ENCODE measurements at regions not wholly inside any gene's neighbourhood (a gene's known extent, or its start where the extent isn't known, plus 50 kb on each side); places are given as distances from the start of the nearest gene placed in this dataset.

DNA sequence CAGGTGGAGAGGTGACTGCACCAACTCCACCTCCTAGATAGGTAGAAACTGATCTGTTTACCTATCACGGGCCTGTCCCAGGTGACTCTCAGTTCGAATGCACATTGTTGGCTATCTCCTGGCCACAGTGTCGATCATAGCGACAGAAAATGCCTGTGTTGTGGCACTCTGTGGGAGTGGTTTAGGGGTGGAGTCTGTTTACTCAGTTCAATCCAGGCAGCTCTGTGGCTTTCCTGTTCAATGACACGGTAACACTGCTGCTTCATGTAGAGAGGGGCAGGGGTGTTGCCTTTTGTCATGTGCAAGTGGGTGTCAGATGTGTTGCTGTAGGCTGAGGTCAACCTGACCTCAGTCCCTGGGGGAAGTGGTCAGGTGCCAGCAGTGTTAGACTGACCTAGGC is 1602.4 kb downstream of the TECRL start:
- BruUV-seq (replicated peaks): no TSS peak
- no peak for ATAC-seq
- no peaks in the 10 kb centered on the region for H3K27me3 ChIP-seq (replicated peaks in 1 of 2; ENCODE audit: control insufficient read depth in 2 of 2, insufficient read depth in 2 of 2, low read length in 1 of 2)
- H3K27ac ChIP-seq (ENCODE audit: control insufficient read depth, insufficient read depth): no peak overlapping the region
- H3K9ac ChIP-seq (ENCODE audit: control insufficient read depth, insufficient read depth, low read length): no peak overlapping the region
- H3K36me3 ChIP-seq (ENCODE audit: control insufficient read depth in 2 of 2, insufficient read depth in 2 of 2, low read length in 1 of 2): no peaks in the 10 kb centered on the region
- H3K4me1 ChIP-seq (ENCODE audit: control insufficient read depth, insufficient read depth, low read length): no peaks in the 10 kb centered on the region
- H4K20me1 ChIP-seq (ENCODE audit: control insufficient read depth, insufficient read depth): no peaks in the 10 kb centered on the region
- no peak overlapping the region for H3K4me2 ChIP-seq (ENCODE audit: control insufficient read depth, insufficient read depth)
- no peaks in the 10 kb centered on the region for H3K79me2 ChIP-seq (ENCODE audit: control insufficient read depth, insufficient read depth, low read length)
- WGBS (ENCODE audit: insufficient coverage, insufficient replicate concordance, low lambda C conversion rate, missing lambda C conversion rate): 37% methylated on average over 5 of the region's 5 CpGs
- intact Hi-C loops (cut with micrococcal nuclease; ENCODE audit: unreplicated experiment): no loop called here
- ChIA-PET POLR2A (no interaction called here), CTCF (no interaction called here), SMC1A (ENCODE audit: uncharacterized antibody, unreplicated experiment) (no interaction called here), RAD21 (ENCODE audit: unreplicated experiment) (no interaction called here)
- DNase-seq (ENCODE audit: low read depth, low spot score): no peak
- no peaks in the 10 kb centered on the region for H3K9me3 ChIP-seq (replicated peaks; ENCODE audit: control insufficient read depth, insufficient read depth, low read length)
- H2AFZ ChIP-seq (ENCODE audit: control insufficient read depth, low read depth, low read length): no peak overlapping the region
- in situ Hi-C loops (cut with MboI): no loop called here
- FAIRE-seq: no peak
- H3K4me3 ChIP-seq: no peak overlapping the region
- TF ChIP-seq, protein P1, sequence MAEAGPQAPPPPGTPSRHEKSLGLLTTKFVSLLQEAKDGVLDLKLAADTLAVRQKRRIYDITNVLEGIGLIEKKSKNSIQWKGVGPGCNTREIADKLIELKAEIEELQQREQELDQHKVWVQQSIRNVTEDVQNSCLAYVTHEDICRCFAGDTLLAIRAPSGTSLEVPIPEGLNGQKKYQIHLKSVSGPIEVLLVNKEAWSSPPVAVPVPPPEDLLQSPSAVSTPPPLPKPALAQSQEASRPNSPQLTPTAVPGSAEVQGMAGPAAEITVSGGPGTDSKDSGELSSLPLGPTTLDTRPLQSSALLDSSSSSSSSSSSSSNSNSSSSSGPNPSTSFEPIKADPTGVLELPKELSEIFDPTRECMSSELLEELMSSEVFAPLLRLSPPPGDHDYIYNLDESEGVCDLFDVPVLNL (IDR thresholded peaks at IDR 0.05; ENCODE audit: low read depth, low read length): no peak
- TF ChIP-seq, protein P2, sequence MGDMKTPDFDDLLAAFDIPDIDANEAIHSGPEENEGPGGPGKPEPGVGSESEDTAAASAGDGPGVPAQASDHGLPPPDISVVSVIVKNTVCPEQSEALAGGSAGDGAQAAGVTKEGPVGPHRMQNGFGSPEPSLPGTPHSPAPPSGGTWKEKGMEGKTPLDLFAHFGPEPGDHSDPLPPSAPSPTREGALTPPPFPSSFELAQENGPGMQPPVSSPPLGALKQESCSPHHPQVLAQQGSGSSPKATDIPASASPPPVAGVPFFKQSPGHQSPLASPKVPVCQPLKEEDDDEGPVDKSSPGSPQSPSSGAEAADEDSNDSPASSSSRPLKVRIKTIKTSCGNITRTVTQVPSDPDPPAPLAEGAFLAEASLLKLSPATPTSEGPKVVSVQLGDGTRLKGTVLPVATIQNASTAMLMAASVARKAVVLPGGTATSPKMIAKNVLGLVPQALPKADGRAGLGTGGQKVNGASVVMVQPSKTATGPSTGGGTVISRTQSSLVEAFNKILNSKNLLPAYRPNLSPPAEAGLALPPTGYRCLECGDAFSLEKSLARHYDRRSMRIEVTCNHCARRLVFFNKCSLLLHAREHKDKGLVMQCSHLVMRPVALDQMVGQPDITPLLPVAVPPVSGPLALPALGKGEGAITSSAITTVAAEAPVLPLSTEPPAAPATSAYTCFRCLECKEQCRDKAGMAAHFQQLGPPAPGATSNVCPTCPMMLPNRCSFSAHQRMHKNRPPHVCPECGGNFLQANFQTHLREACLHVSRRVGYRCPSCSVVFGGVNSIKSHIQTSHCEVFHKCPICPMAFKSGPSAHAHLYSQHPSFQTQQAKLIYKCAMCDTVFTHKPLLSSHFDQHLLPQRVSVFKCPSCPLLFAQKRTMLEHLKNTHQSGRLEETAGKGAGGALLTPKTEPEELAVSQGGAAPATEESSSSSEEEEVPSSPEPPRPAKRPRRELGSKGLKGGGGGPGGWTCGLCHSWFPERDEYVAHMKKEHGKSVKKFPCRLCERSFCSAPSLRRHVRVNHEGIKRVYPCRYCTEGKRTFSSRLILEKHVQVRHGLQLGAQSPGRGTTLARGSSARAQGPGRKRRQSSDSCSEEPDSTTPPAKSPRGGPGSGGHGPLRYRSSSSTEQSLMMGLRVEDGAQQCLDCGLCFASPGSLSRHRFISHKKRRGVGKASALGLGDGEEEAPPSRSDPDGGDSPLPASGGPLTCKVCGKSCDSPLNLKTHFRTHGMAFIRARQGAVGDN (IDR thresholded peaks at IDR 0.05): no peak
- TF ChIP-seq JUNB (IDR thresholded peaks at IDR 0.05) (no peak), ZNF592 (IDR thresholded peaks at IDR 0.05) (no peak), ZBTB4 (CRISPR knock-in tag; IDR thresholded peaks at IDR 0.05) (no peak)

Measured in GM12878 (cell line).